ENCODE measurements at regions not wholly inside any gene's neighbourhood (a gene's known extent, or its start where the extent isn't known, plus 50 kb on each side); places are given as distances from the start of the nearest gene placed in this dataset.

DNA sequence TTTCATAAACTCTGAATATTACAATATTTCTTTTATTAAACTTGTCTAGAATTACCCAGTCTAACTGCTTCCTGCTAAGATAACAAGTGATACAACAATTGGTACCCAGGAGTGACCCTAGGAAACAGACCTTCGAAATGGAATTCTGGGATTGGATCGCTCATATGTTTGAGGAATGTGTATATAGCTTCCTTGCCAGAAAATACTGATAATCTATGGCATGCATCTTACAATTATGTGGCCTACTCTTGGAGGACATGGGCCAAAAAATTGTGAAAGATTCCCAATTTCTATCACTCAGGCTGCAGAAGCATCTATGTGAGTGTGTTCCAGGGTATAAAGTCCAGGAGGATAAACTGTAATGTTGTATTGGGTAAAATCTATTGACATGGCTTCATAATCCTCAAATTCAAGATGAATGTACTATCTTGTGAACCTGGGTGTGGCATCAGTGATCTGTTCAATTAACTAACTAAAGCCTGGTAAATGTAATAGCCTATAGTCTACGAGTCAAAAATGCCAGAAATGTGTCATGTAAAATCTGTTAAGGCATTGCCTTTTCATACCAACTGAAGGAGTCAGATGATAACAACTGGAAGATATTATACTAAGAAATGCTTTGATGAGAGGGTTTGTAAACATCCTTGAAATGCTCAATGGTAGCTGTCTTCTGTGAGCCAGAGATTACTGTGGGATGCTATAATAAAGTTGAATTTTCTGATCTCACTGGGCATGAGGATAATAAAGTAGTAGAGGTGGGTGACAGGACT is 1499.3 kb downstream of the PCDH7 start:
- Histone ChIP-seq H3K4me3 (ENCODE audit: low read depth in 1 of 2, low read length in 2 of 2) (no peak overlapping the region), H3K4me1 (ENCODE audit: control insufficient read depth in 1 of 2, insufficient read depth in 2 of 2, low read length in 2 of 2) (no peaks in the 10 kb centered on the region), H3K9me3 (ENCODE audit: control insufficient read depth in 1 of 2, low read length in 2 of 2) (no peaks in the 10 kb centered on the region), H3K36me3 (ENCODE audit: control insufficient read depth in 1 of 2, insufficient read depth in 2 of 2, low read length in 2 of 2) (no peaks in the 10 kb centered on the region), H3K27me3 (ENCODE audit: low read depth, low read length) (no peaks in the 10 kb centered on the region), H3K27ac (ENCODE audit: low read length) (no peak overlapping the region)

GRCh38 chr4:32226204-32226603 is 1506.0 kb downstream of the PCDH7 start:
- Histone ChIP-seq H3K4me1 (ENCODE audit: control insufficient read depth in 1 of 2, insufficient read depth in 2 of 2, low read length in 2 of 2) (no peaks in the 10 kb centered on the region), H3K27ac (ENCODE audit: low read length) (no peak overlapping the region), H3K4me3 (ENCODE audit: low read depth in 1 of 2, low read length in 2 of 2) (no peak overlapping the region), H3K27me3 (ENCODE audit: low read depth, low read length) (no peaks in the 10 kb centered on the region), H3K36me3 (ENCODE audit: control insufficient read depth in 1 of 2, insufficient read depth in 2 of 2, low read length in 2 of 2) (no peaks in the 10 kb centered on the region), H3K9me3 (ENCODE audit: control insufficient read depth in 1 of 2, low read length in 2 of 2) (no peaks in the 10 kb centered on the region)

DNA sequence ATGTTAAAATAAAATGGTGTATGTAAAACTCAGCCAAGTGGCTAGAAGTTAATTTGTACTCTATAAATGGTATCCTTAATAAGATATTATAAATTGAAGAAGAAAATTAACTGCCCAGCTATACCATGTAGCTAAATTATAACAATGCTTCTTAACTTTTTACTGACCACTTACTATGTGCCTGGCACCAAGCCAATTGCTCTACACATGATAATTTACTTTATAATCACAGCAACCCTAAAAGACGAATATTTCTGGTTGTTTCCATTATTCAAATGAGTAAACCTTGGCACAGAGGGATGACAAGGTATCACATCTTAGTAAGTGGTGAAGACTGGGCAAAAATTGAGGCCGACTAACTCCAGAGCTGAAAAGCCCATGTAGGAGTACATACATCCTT is 1506.6 kb downstream of the PCDH7 start:
- Histone ChIP-seq H3K4me1 (ENCODE audit: control insufficient read depth in 1 of 2, insufficient read depth in 2 of 2, low read length in 2 of 2) (no peaks in the 10 kb centered on the region), H3K9me3 (ENCODE audit: control insufficient read depth in 1 of 2, low read length in 2 of 2) (no peaks in the 10 kb centered on the region), H3K27ac (ENCODE audit: low read length) (no peak overlapping the region), H3K27me3 (ENCODE audit: low read depth, low read length) (no peaks in the 10 kb centered on the region), H3K4me3 (ENCODE audit: low read depth in 1 of 2, low read length in 2 of 2) (no peak overlapping the region), H3K36me3 (ENCODE audit: control insufficient read depth in 1 of 2, insufficient read depth in 2 of 2, low read length in 2 of 2) (no peaks in the 10 kb centered on the region)

- H3K9me3 ChIP-seq (ENCODE audit: control insufficient read depth in 1 of 2, low read length in 2 of 2): no peaks in the 10 kb centered on the region
- no peaks in the 10 kb centered on the region for H3K27me3 ChIP-seq (ENCODE audit: low read depth, low read length)
- no peaks in the 10 kb centered on the region for H3K4me1 ChIP-seq (ENCODE audit: control insufficient read depth in 1 of 2, insufficient read depth in 2 of 2, low read length in 2 of 2)
- no peaks in the 10 kb centered on the region for H3K36me3 ChIP-seq (ENCODE audit: control insufficient read depth in 1 of 2, insufficient read depth in 2 of 2, low read length in 2 of 2)
- no peak overlapping the region for H3K4me3 ChIP-seq (ENCODE audit: low read depth in 1 of 2, low read length in 2 of 2)
- H3K27ac ChIP-seq (ENCODE audit: low read length): no peak overlapping the region
Measured at GRCh38 chr4:32243926-32244325, 1523.8 kb downstream of the PCDH7 start.

DNA sequence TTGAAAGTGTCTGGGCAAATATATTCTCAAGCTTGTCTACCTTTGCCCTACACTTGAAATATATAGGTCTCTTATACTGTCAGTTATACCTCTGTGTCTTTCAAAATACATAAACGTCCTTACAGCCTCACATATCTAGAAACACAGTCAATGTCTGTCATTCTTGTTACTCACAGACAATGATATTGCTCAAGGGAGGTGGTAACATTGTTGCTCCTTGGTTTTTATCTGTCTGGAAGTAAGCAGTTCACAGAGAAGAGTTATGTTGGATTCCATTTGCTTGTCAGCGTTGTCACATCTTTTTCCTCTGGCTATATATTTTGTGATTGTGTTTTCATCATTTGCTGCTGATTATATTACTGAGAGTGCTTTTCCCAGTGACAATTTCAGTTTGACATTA is 1528.9 kb downstream of the PCDH7 start:
- H3K27ac ChIP-seq (ENCODE audit: low read length): no peak overlapping the region
- H3K4me3 ChIP-seq (ENCODE audit: low read depth in 1 of 2, low read length in 2 of 2): no peak overlapping the region
- no peaks in the 10 kb centered on the region for H3K27me3 ChIP-seq (ENCODE audit: low read depth, low read length)
- H3K9me3 ChIP-seq (ENCODE audit: control insufficient read depth in 1 of 2, low read length in 2 of 2): no peaks in the 10 kb centered on the region
- no peaks in the 10 kb centered on the region for H3K4me1 ChIP-seq (ENCODE audit: control insufficient read depth in 1 of 2, insufficient read depth in 2 of 2, low read length in 2 of 2)
- no peaks in the 10 kb centered on the region for H3K36me3 ChIP-seq (ENCODE audit: control insufficient read depth in 1 of 2, insufficient read depth in 2 of 2, low read length in 2 of 2)

GRCh38 chr4:32251126-32251525 is 1531.0 kb downstream of the PCDH7 start:
- H3K4me1 ChIP-seq (ENCODE audit: control insufficient read depth in 1 of 2, insufficient read depth in 2 of 2, low read length in 2 of 2): no peaks in the 10 kb centered on the region
- no peak overlapping the region for H3K27ac ChIP-seq (ENCODE audit: low read length)
- H3K4me3 ChIP-seq (ENCODE audit: low read depth in 1 of 2, low read length in 2 of 2): no peak overlapping the region
- H3K27me3 ChIP-seq (ENCODE audit: low read depth, low read length): no peaks in the 10 kb centered on the region
- no peaks in the 10 kb centered on the region for H3K9me3 ChIP-seq (ENCODE audit: control insufficient read depth in 1 of 2, low read length in 2 of 2)
- no peaks in the 10 kb centered on the region for H3K36me3 ChIP-seq (ENCODE audit: control insufficient read depth in 1 of 2, insufficient read depth in 2 of 2, low read length in 2 of 2)

DNA sequence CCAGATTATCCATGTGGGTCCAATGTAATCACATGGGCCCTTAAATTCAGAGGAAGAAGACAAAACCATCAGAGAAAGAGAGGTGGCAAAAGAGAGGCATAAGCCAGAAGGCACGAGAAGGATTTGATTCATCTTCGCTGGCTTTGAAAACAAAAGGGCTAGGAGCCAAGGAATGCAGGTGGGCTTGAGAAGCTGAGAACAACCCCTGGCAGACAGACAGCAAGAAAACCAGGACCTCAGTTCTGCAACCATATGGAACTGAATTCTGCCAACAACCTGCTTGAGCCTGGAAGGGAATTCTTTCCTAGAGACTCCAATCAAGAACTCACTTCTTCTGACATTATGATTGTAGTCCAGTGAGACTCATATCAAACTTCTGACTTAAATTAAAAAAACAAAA is 1531.8 kb downstream of the PCDH7 start:
- no peaks in the 10 kb centered on the region for H3K27me3 ChIP-seq (ENCODE audit: low read depth, low read length)
- H3K27ac ChIP-seq (ENCODE audit: low read length): no peak overlapping the region
- H3K36me3 ChIP-seq (ENCODE audit: control insufficient read depth in 1 of 2, insufficient read depth in 2 of 2, low read length in 2 of 2): no peaks in the 10 kb centered on the region
- H3K4me1 ChIP-seq (ENCODE audit: control insufficient read depth in 1 of 2, insufficient read depth in 2 of 2, low read length in 2 of 2): no peaks in the 10 kb centered on the region
- no peaks in the 10 kb centered on the region for H3K9me3 ChIP-seq (ENCODE audit: control insufficient read depth in 1 of 2, low read length in 2 of 2)
- no peak overlapping the region for H3K4me3 ChIP-seq (ENCODE audit: low read depth in 1 of 2, low read length in 2 of 2)

- Histone ChIP-seq H3K9me3 (ENCODE audit: control insufficient read depth in 1 of 2, low read length in 2 of 2) (no peaks in the 10 kb centered on the region), H3K27ac (ENCODE audit: low read length) (no peak overlapping the region), H3K27me3 (ENCODE audit: low read depth, low read length) (no peaks in the 10 kb centered on the region), H3K36me3 (ENCODE audit: control insufficient read depth in 1 of 2, insufficient read depth in 2 of 2, low read length in 2 of 2) (no peaks in the 10 kb centered on the region), H3K4me1 (ENCODE audit: control insufficient read depth in 1 of 2, insufficient read depth in 2 of 2, low read length in 2 of 2) (no peaks in the 10 kb centered on the region), H3K4me3 (ENCODE audit: low read depth in 1 of 2, low read length in 2 of 2) (no peak overlapping the region)
Measured at GRCh38 chr4:32254216-32254615, 1534.0 kb downstream of the PCDH7 start.

DNA sequence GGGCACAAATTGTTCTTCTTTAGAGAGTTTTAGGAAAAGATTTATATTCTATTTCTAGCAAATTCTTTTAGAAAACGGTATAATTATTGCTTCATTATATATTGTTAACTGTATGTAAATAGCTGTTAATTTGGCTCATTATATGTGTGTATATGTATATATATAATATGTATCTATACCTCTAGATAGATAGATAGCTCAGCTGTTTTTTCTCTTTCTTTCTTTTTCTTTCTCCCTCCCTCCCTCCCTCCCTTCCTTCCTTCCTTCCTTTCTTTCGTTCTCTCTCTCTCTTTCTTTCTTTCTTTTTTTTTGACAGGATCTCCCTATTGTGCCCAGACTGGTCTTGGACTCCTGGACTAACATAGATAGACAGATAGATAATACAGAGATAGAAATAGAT is 1538.8 kb downstream of the PCDH7 start:
- H3K4me1 ChIP-seq (ENCODE audit: control insufficient read depth in 1 of 2, insufficient read depth in 2 of 2, low read length in 2 of 2): no peaks in the 10 kb centered on the region
- H3K36me3 ChIP-seq (ENCODE audit: control insufficient read depth in 1 of 2, insufficient read depth in 2 of 2, low read length in 2 of 2): no peaks in the 10 kb centered on the region
- no peaks in the 10 kb centered on the region for H3K27me3 ChIP-seq (ENCODE audit: low read depth, low read length)
- H3K4me3 ChIP-seq (ENCODE audit: low read depth in 1 of 2, low read length in 2 of 2): no peak overlapping the region
- no peak overlapping the region for H3K27ac ChIP-seq (ENCODE audit: low read length)
- H3K9me3 ChIP-seq (ENCODE audit: control insufficient read depth in 1 of 2, low read length in 2 of 2): no peaks in the 10 kb centered on the region

DNA sequence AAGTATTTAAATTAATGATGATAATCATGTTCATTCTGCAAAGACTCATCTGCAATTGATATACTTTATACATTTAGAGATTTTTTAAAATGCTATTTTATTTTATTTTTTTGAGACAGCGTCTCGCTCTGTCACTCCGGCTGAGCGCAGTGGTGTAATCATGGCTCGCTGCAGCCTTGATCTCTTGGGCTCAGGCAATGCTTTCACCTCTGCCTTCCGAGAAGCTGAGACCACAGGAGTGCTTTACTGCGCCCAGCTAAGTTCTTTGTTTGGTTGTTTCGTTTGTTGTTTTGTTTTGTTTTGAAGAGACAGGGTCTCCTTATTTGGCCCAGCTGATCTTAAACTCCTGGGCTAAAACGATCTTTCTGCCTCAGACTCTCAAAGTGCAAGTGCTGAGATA is 1541.0 kb downstream of the PCDH7 start:
- Histone ChIP-seq H3K36me3 (ENCODE audit: control insufficient read depth in 1 of 2, insufficient read depth in 2 of 2, low read length in 2 of 2) (no peaks in the 10 kb centered on the region), H3K4me1 (ENCODE audit: control insufficient read depth in 1 of 2, insufficient read depth in 2 of 2, low read length in 2 of 2) (no peaks in the 10 kb centered on the region), H3K9me3 (ENCODE audit: control insufficient read depth in 1 of 2, low read length in 2 of 2) (no peaks in the 10 kb centered on the region), H3K27me3 (ENCODE audit: low read depth, low read length) (no peaks in the 10 kb centered on the region), H3K27ac (ENCODE audit: low read length) (no peak overlapping the region), H3K4me3 (ENCODE audit: low read depth in 1 of 2, low read length in 2 of 2) (no peak overlapping the region)

DNA sequence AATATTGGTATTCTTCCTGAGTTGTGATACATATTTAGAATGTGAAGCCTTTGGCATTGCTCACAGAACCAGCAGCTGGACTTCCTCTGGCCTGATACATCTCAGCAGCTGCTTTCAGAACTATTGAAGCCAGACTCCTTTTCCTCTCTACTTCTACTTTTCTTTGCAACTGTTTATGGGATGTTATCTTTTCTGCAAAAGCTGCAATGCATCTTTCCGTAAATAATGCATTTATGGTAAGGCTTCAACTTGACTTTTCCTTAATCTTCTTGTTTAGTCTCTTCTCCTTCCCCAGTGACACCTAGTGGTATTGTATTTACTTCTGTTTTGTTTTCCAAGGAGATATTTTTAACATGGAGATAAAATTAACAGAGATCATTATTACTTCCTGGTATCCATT is 1548.7 kb downstream of the PCDH7 start:
- H3K36me3 ChIP-seq (ENCODE audit: control insufficient read depth in 1 of 2, insufficient read depth in 2 of 2, low read length in 2 of 2): no peaks in the 10 kb centered on the region

GRCh38 chr4:32290102-32290501 is 1569.9 kb downstream of the PCDH7 start:
- H3K27me3 ChIP-seq (ENCODE audit: low read depth, low read length): no peaks in the 10 kb centered on the region
- no peak overlapping the region for H3K4me3 ChIP-seq (ENCODE audit: low read depth in 1 of 2, low read length in 2 of 2)
- H3K36me3 ChIP-seq (ENCODE audit: control insufficient read depth in 1 of 2, insufficient read depth in 2 of 2, low read length in 2 of 2): no peaks in the 10 kb centered on the region
- peaks cover 0 to 6% of the 10 kb centered on the region in 2 donors for H3K9me3 ChIP-seq (ENCODE audit: control insufficient read depth in 1 of 2, low read length in 2 of 2)
- H3K27ac ChIP-seq (ENCODE audit: low read length): no peak overlapping the region
- no peaks in the 10 kb centered on the region for H3K4me1 ChIP-seq (ENCODE audit: control insufficient read depth in 1 of 2, insufficient read depth in 2 of 2, low read length in 2 of 2)

More for the DNA sequence above, 1548.7 kb downstream of the PCDH7 start:
- Histone ChIP-seq H3K4me1 (ENCODE audit: control insufficient read depth in 1 of 2, insufficient read depth in 2 of 2, low read length in 2 of 2) (no peaks in the 10 kb centered on the region), H3K27ac (ENCODE audit: low read length) (no peak overlapping the region), H3K4me3 (ENCODE audit: low read depth in 1 of 2, low read length in 2 of 2) (no peak overlapping the region), H3K9me3 (ENCODE audit: control insufficient read depth in 1 of 2, low read length in 2 of 2) (no peaks in the 10 kb centered on the region), H3K27me3 (ENCODE audit: low read depth, low read length) (no peaks in the 10 kb centered on the region)
